ENCODE measurements at regions not wholly inside any gene's neighbourhood (a gene's known extent, or its start where the extent isn't known, plus 50 kb on each side); places are given as distances from the start of the nearest gene placed in this dataset.

GRCh38 chr10:83078160-83078559 lies 1061.1 kb upstream of the GHITM start (continued):
- TF ChIP-seq, protein P1, sequence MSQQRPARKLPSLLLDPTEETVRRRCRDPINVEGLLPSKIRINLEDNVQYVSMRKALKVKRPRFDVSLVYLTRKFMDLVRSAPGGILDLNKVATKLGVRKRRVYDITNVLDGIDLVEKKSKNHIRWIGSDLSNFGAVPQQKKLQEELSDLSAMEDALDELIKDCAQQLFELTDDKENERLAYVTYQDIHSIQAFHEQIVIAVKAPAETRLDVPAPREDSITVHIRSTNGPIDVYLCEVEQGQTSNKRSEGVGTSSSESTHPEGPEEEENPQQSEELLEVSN (IDR thresholded peaks at IDR 0.05) = no peak
- no peak for TF ChIP-seq USF2 (IDR thresholded peaks at IDR 0.05; ENCODE audit: low read length)
- no peak for TF ChIP-seq RXRA (IDR thresholded peaks at IDR 0.05; ENCODE audit: insufficient read depth, low read depth, low read length)
- no peak for TF ChIP-seq FOSL1 (IDR thresholded peaks at IDR 0.05; ENCODE audit: insufficient read depth, low read depth, low read length)
- TF ChIP-seq ATF3 (IDR thresholded peaks at IDR 0.05; ENCODE audit: insufficient read depth, low read depth, low read length) = no peak
- TF ChIP-seq SIRT6 (IDR thresholded peaks at IDR 0.05; ENCODE audit: low read length) = no peak
- no peak for TF ChIP-seq SRF (IDR thresholded peaks at IDR 0.05; ENCODE audit: low read depth, low read length)
- no peak for TF ChIP-seq TAF7 (optimal IDR thresholded peaks at IDR 0.05; ENCODE audit: borderline replicate concordance, low read depth, low read length)
- TF ChIP-seq TEAD4 (IDR thresholded peaks at IDR 0.05; ENCODE audit: low read depth, low read length) = no peak
- TF ChIP-seq, protein P2, sequence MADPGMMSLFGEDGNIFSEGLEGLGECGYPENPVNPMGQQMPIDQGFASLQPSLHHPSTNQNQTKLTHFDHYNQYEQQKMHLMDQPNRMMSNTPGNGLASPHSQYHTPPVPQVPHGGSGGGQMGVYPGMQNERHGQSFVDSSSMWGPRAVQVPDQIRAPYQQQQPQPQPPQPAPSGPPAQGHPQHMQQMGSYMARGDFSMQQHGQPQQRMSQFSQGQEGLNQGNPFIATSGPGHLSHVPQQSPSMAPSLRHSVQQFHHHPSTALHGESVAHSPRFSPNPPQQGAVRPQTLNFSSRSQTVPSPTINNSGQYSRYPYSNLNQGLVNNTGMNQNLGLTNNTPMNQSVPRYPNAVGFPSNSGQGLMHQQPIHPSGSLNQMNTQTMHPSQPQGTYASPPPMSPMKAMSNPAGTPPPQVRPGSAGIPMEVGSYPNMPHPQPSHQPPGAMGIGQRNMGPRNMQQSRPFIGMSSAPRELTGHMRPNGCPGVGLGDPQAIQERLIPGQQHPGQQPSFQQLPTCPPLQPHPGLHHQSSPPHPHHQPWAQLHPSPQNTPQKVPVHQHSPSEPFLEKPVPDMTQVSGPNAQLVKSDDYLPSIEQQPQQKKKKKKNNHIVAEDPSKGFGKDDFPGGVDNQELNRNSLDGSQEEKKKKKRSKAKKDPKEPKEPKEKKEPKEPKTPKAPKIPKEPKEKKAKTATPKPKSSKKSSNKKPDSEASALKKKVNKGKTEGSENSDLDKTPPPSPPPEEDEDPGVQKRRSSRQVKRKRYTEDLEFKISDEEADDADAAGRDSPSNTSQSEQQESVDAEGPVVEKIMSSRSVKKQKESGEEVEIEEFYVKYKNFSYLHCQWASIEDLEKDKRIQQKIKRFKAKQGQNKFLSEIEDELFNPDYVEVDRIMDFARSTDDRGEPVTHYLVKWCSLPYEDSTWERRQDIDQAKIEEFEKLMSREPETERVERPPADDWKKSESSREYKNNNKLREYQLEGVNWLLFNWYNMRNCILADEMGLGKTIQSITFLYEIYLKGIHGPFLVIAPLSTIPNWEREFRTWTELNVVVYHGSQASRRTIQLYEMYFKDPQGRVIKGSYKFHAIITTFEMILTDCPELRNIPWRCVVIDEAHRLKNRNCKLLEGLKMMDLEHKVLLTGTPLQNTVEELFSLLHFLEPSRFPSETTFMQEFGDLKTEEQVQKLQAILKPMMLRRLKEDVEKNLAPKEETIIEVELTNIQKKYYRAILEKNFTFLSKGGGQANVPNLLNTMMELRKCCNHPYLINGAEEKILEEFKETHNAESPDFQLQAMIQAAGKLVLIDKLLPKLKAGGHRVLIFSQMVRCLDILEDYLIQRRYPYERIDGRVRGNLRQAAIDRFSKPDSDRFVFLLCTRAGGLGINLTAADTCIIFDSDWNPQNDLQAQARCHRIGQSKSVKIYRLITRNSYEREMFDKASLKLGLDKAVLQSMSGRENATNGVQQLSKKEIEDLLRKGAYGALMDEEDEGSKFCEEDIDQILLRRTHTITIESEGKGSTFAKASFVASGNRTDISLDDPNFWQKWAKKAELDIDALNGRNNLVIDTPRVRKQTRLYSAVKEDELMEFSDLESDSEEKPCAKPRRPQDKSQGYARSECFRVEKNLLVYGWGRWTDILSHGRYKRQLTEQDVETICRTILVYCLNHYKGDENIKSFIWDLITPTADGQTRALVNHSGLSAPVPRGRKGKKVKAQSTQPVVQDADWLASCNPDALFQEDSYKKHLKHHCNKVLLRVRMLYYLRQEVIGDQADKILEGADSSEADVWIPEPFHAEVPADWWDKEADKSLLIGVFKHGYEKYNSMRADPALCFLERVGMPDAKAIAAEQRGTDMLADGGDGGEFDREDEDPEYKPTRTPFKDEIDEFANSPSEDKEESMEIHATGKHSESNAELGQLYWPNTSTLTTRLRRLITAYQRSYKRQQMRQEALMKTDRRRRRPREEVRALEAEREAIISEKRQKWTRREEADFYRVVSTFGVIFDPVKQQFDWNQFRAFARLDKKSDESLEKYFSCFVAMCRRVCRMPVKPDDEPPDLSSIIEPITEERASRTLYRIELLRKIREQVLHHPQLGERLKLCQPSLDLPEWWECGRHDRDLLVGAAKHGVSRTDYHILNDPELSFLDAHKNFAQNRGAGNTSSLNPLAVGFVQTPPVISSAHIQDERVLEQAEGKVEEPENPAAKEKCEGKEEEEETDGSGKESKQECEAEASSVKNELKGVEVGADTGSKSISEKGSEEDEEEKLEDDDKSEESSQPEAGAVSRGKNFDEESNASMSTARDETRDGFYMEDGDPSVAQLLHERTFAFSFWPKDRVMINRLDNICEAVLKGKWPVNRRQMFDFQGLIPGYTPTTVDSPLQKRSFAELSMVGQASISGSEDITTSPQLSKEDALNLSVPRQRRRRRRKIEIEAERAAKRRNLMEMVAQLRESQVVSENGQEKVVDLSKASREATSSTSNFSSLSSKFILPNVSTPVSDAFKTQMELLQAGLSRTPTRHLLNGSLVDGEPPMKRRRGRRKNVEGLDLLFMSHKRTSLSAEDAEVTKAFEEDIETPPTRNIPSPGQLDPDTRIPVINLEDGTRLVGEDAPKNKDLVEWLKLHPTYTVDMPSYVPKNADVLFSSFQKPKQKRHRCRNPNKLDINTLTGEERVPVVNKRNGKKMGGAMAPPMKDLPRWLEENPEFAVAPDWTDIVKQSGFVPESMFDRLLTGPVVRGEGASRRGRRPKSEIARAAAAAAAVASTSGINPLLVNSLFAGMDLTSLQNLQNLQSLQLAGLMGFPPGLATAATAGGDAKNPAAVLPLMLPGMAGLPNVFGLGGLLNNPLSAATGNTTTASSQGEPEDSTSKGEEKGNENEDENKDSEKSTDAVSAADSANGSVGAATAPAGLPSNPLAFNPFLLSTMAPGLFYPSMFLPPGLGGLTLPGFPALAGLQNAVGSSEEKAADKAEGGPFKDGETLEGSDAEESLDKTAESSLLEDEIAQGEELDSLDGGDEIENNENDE (IDR thresholded peaks at IDR 0.05; ENCODE audit: insufficient replicate concordance, low read length) = peak; percentile 76
